K562 (cell line): ENCODE measurements at regions not wholly inside any gene's neighbourhood (a gene's known extent, or its start where the extent isn't known, plus 50 kb on each side); places are given as distances from the start of the nearest gene placed in this dataset.
"Not testable (repeated sequence)": the region's sequence is repeated elsewhere in the genome, so short reads cannot be mapped to it uniquely, and the experiment has no call there.

Source experiments
- PHF8 ChIP-seq: fragments of 200-600 bp; sonication (generic); IDR thresholded peaks from 2 replicates; pipeline ENCODE4 v1.6.1; 2012; ENCODE audit warnings: mixed run types, mild to moderate bottlenecking, inconsistent platforms, low read length, moderate library complexity, borderline replicate concordance
- XRCC5 ChIP-seq: fragments of 200-400 bp; formaldehyde crosslinking; IDR thresholded peaks from 2 replicates; pipeline ENCODE4 v1.6.1; 2017; ENCODE audit warnings: low read depth, mild to moderate bottlenecking, low read length
- ZNF445 ChIP-seq: fragments of 250-450 bp; sonication (Bioruptor Pico); IDR thresholded peaks from 2 replicates; pipeline ENCODE4 v1.4.0; 2020; ENCODE audit warnings: low read depth, mild to moderate bottlenecking, moderate library complexity
- ZNF707 ChIP-seq: fragments of 250-450 bp; sonication (Bioruptor Pico); conservative IDR thresholded peaks from 2 replicates; pipeline ENCODE4 v1.8.0; 2022; ENCODE audit warnings: inconsistent platforms, mild to moderate bottlenecking, moderate library complexity

DNA sequence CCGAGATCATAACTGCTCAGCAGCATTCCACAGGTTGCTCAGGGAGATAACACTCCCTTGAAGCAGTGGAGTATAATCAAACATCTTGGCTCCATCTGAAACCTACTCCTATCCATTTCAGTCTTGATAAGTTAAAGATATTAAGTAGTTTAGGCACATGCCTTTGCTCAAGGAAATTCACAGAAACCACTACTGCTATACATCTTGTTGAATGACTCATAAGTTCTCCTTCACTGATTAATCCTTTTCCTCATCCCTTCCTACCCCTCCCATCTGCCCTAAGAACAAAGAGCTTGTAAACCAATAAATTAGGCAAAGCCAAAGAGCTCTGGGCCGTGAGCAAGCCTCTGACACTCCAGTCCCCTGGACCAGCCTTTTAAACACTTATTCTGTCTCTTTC lies 196.5 kb upstream of the SSTR1 start:
- not testable (repeated sequence) for TF ChIP-seq XRCC5; ZNF707 (CRISPR knock-in tag); ZNF445; PHF8
